Stimulated activated CD4-positive, alpha-beta T cell treated with anti-CD3 and anti-CD28 coated beads, Interleukin-4, amount 100 ng/mL, for 24 hours (primary cell): ENCODE measurements at regions not wholly inside any gene's neighbourhood (a gene's known extent, or its start where the extent isn't known, plus 50 kb on each side); places are given as distances from the start of the nearest gene placed in this dataset.

Experiments
- DNase-seq: peaks from one replicate; pipeline ENCODE4 v3.0.0-alpha.2; 2020

- DNase-seq: no peak
These were observed 65.9 kb upstream of the LINC01488 start for GRCh38 chr11:69415411-69416142.

GRCh38 chr11:69416143-69416515 is 65.3 kb upstream of the LINC01488 start:
- no peak for DNase-seq

GRCh38 chr11:69416762-69417698 is 64.4 kb upstream of the LINC01488 start:
- no peak for DNase-seq

- DNase-seq: no peak
These were observed 63.8 kb upstream of the LINC01488 start for GRCh38 chr11:69417699-69418085.

- no peak for DNase-seq
These were observed 62.7 kb upstream of the LINC01488 start for GRCh38 chr11:69418576-69419296.

GRCh38 chr11:69419662-69420395 is 61.6 kb upstream of the LINC01488 start:
- DNase-seq: no peak

GRCh38 chr11:69422645-69423044 is 58.8 kb upstream of the LINC01488 start:
- DNase-seq: no peak

- DNase-seq: no peak
These were observed 58.3 kb upstream of the LINC01488 start for GRCh38 chr11:69423181-69423580.

GRCh38 chr11:69423611-69424385 is 57.7 kb upstream of the LINC01488 start:
- no peak for DNase-seq

- no peak for DNase-seq
These were observed 56.7 kb upstream of the LINC01488 start for GRCh38 chr11:69424748-69425147.

- DNase-seq: no peak
These were observed 56.0 kb upstream of the LINC01488 start for GRCh38 chr11:69425444-69425843.

GRCh38 chr11:69425895-69426544 is 55.4 kb upstream of the LINC01488 start:
- peak; percentile 30 for DNase-seq

GRCh38 chr11:69427337-69427736 is 54.1 kb upstream of the LINC01488 start:
- no peak for DNase-seq

GRCh38 chr11:69427906-69428880 is 53.3 kb upstream of the LINC01488 start:
- no peak for DNase-seq

GRCh38 chr11:69429716-69430491 is 51.6 kb upstream of the LINC01488 start:
- DNase-seq: no peak

GRCh38 chr11:69430566-69430965 is 50.9 kb upstream of the LINC01488 start:
- no peak for DNase-seq

GRCh38 chr11:69431136-69431535 is 50.3 kb upstream of the LINC01488 start:
- DNase-seq: no peak
